ENCODE measurements at regions not wholly inside any gene's neighbourhood (a gene's known extent, or its start where the extent isn't known, plus 50 kb on each side); places are given as distances from the start of the nearest gene placed in this dataset.

DNA sequence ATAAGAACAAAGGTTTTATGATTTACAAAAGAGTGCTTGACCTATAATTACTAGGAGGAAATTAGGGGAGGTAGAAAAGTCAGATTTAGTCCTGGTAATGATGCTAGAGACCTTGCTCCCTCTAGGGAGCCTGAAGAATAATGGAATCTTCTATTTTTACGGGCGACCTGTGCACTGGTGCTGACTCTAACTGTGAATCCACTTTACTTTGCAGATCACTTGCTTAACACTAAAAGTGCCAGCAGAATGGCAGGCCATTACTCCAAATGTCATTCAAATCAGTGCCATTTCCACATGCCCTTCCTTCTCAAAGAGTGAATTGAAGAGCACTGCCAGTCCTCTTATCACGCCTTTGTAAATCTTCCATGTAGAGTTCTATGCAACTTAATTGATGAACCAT, 359.4 kb upstream of the ARRDC3 start:
- DNase-seq: no peak

GRCh38 chr5:91741764-91742505, 358.8 kb upstream of the ARRDC3 start:
- no peak for DNase-seq

- DNase-seq: no peak
Measured at GRCh38 chr5:91730026-91730425, 346.9 kb upstream of the ARRDC3 start.

DNA sequence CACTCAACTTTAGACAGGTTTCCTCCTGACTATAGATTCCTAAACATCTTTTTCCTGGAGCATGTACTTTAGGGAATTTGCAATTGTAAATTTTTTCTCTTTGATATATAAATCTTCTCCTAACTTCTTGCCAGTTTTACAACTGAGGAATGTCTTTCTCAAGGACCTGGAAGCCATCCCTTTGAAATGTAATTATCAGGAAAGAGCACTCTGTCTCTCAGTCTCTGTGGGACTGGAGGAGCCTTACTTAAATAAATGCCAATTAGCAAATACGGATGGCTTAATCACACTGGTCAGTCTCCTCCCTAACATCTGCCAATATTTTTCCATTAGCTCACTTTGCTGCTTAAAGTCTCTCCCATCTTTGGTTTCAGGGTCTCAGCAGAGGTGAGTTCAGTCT, 344.3 kb upstream of the ARRDC3 start:
- no peak for DNase-seq

GRCh38 chr5:91722736-91723467, 339.8 kb upstream of the ARRDC3 start:
- no peak for DNase-seq

GRCh38 chr5:91712718-91713117, 329.6 kb upstream of the ARRDC3 start:
- no peak for DNase-seq

GRCh38 chr5:91707521-91707841, 324.4 kb upstream of the ARRDC3 start:
- DNase-seq: no peak

DNA sequence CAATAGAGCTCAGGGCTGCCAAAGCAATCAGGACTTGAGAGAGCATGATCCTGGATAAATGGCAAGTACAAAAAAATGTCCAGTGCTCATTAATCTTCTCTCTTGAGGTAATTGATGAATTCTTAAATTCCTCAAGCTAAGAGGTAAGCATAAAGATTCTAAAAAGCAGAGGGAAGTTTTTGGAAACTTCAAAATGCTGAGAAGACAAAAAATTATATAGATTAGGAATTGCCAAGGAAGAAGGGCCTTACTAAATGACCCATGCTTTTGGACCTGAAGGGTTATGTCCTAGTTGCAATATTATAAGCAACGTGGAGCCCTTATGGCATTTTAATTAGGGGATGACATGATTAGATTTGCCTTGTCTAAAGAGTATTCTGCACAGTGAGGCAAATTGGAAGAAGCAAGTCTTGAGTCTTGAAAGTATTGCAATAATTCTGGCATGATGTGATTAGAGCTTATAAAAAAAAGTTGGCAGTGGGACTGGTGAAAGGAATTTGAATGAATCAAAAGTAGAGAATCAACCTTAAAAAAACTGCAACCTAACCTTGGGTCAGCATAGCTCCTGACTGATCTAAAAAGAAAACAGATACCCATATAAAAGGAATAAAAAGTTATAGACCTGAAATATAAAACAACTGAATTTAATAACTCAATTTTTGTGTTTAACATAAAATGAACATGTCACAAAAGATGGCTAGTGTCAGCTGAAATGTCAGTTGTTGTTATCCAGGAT, 323.8 kb upstream of the ARRDC3 start:
- DNase-seq: no peak

DNA sequence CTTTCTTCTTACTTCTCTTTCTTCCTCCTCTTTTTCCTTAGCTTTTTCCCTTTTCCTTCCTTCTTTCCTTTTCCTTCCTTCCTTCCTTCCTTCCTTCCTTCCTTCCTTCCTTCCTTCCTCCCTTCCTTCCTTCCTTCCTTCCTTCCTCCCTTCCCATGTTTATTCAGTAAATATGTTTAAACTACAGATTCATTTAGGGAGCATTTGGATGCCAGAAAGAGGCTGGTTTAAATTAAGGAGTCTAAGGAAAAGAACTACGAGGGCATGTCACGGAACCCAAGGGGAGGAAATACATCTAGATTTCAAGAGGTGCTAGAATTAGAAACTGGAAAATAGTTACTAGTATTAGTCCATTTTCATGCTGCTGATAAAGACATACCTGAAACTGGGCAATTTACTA, 320.0 kb upstream of the ARRDC3 start:
- no peak for DNase-seq

DNA sequence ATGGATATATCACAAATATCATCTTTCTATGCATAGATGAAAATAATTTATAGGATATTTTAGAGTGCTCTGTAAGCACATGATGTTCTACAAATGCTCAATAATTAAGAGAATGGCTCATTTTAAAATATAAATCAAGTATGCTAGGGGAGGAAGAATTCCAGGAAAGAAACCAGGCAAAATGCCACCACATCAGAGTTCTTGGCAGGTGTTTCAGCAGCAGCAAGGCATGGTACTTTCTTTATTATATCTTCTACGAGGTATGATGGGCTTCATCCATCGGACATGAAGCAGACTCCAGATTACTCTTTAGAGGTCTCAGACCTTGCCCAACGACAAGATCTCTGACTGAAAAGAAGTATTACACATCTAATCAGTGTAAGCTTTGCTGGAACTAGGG, 316.3 kb upstream of the ARRDC3 start:
- DNase-seq: no peak

DNA sequence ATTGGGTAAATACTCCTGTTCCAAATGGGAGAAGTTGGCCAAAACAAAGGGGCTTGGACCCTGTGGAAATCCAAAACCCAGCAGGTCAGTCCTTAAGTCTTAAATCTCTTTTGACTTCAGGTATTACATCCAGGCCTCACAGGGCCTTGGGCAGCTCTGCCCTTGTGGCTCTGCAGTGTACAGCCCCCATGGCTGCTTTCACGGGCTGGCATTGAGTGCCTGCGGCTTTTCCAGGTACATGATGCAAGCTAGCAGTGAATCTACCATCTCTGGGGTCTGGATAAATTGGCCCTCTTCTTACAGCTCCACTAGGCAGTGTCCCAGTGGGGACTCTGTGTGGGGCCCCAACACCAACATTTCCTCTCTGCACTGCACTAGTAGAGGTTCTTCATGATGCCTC, 308.5 kb upstream of the ARRDC3 start:
- DNase-seq: no peak

- DNase-seq: no peak
Measured at GRCh38 chr5:91690921-91691320, 307.8 kb upstream of the ARRDC3 start.

DNA sequence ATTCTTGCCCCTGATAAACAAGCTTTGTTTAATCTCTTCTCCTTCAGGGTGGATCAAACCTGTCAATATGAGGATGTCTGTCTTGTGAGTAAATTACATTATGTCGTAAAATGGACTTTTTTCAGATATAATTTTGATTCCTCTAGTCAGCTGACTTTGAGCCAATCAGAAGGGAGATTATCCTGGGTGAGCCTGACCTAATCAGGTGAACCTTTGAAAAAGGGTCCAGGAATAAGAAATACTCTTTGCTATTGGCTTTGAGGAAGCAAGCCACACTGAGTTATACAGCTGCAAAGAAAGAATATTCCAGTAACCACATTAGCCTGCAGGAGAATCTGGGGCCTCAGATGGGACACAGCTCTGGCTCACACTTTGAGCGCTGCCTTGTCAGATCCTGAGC, 304.3 kb upstream of the ARRDC3 start:
- DNase-seq: no peak

DNA sequence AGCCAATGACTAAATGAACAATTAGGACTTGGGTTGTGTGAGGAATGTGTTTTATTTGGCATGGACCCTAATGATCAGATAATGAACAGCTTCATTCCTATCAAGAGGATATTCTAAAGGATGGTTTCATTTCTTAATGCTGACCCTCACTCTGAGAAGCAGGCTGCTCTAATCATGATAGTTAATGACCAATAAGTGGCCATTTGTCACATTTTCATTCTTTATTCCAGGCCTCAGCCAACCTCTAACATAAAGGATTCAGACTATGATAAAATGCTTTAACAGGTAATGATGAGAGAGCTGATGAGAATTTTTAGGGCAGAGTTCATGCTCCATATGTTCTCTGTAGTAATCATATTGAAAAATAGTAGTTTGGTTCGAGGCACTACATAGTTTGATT, 301.5 kb upstream of the ARRDC3 start:
- DNase-seq: no peak

- DNase-seq: no peak
Measured at GRCh38 chr5:91670563-91670962, 287.4 kb upstream of the ARRDC3 start.

DNA sequence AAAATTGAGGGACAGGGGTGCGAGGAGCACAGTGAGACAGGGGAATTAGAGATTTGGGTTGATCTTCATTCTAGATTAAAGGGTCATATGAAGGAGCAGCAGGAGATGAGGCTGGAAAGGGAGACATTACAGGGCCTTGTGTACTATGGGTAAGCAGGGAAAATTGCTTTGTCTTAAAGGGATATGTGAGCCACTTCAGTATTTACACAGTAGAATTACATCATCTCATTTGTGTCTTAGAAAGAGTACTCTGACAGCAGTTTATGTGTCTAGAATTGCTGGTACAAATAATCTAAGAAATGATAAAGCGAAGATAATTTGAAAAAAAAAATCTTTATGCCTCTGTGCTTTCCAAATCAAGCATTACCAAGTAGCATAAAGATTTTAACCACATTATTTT, 287.0 kb upstream of the ARRDC3 start:
- DNase-seq: no peak

- DNase-seq: no peak
Measured at GRCh38 chr5:91668261-91668660, 285.1 kb upstream of the ARRDC3 start.

DNA sequence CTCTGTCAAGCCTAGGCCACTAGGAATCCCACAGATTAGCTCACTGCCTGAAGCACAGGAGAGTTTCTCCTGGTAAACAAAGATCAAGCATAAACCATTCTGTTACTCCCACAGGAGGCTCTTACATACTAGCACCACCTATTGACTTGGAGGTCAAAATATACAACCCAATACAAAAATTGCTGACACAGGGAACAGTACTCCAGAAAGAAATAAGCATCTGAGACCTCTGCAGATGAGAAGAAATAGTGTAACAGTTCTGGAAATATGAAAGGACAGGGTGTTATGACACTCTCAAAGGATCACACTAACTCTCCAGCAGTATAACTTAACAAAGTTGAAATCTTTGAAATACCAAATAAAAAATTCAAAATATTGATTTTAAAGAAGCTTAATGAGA, 269.6 kb upstream of the ARRDC3 start:
- DNase-seq: no peak

- DNase-seq: no peak
Measured at GRCh38 chr5:91651704-91652103, 268.6 kb upstream of the ARRDC3 start.

DNA sequence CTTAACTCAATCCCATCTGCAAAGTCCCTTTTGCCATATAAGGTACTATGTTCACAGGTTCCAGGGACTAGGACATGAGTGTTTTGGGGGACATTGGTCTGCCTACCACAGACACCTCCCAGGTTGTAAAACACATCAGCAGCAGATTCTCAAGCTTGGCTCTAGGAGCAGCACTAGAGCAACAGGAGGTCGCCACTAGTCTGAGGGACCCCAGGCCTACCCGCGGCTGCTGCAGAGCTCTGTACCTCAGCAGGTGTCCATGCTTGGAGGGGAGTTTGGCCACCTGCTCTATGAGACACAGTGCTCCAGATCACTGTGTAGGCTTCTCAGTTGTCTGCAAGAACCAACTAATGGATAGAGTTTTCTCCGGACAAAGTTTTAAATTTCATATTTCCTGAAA, 262.2 kb upstream of the ARRDC3 start:
- no peak for DNase-seq

- DNase-seq: no peak
Measured at GRCh38 chr5:91643797-91644196, 260.7 kb upstream of the ARRDC3 start.

DNA sequence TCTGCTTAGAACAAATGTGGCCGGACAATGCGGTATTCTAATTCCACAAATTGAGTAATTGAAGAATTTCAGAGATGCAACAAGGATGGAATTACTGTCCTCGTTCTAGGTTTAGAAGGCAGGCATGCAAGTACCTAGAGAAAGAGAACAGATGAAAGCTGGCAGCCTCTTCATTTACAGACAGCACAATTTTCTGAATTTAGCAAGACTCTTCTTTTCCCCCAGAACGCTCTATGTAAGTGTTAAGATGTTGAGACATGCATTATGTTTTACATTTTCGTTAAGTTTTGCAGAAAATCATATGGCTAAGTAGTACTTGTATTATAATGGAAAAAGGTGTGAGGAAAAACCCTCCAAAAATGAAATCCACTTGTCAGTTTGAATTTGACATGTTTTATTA, 259.5 kb upstream of the ARRDC3 start:
- no peak for DNase-seq

DNA sequence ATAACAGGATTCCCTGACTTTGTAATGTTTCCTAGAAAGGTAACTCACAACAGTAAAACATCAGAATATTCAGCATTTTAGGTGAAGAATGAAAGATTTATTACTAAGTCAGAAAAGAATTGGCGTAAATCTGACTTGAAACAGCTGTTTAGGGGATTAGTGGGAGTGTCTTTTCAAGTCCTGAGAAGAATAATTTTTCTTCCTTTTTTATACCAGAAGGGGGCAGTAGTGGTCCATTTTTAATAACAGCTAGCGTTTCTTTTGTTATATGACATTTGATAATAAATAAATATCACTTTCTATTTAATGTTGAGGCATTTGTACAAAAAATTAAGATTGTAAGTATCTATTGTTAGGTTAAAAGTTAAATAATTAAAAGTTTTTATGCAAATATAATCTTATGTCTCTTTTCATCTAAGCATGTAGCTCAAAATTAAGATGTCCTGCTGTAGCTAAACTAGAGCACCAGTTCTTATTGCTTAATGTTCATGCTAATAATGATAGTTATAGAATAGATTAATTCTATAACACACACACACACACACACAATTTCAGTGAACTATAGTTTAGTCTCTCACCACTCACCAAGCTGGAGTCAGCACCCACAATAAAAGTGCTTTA, 258.7 kb upstream of the ARRDC3 start:
- no peak for DNase-seq

GRCh38 chr5:91639744-91640143, 256.6 kb upstream of the ARRDC3 start:
- DNase-seq: no peak
